ENCODE measurements at regions not wholly inside any gene's neighbourhood (a gene's known extent, or its start where the extent isn't known, plus 50 kb on each side); places are given as distances from the start of the nearest gene placed in this dataset.

DNA sequence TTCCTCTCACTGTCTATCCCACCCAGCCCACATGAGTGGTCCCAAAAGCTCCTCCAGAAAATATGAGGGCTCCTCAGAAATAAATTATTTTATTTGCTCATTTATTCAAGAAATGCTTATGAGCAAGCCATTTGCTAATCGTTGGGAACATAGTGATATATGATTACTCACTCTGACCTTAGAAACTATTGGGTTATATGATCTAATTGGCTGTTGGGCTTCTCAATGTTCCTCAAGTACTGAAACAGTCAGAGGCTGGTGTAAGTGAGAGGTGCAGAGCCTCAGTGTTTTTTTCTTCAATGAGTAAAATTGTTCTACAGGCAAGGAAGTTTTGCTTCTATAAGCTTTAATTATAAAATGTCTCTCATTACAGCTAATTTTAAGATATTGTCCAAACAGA, 893.8 kb upstream of the INTU start:
- FAIRE-seq = no peak
- no peak overlapping the region for H3K4me3 ChIP-seq (ENCODE audit: insufficient read depth, low read depth, low read length)
- no peaks in the 10 kb centered on the region for H3K9me3 ChIP-seq (ENCODE audit: insufficient read depth, low read depth, low read length)
- H3K27ac ChIP-seq (ENCODE audit: low read depth, low read length) = no peak overlapping the region
- no peaks in the 10 kb centered on the region for H3K27me3 ChIP-seq (ENCODE audit: insufficient read depth, low read length)
- Mint-ChIP-seq H3K9me3 (ENCODE audit: unreplicated experiment) (no peaks in the 10 kb centered on the region), H3K36me3 (ENCODE audit: low read depth, unreplicated experiment) (no peaks in the 10 kb centered on the region), H3K27me3 (ENCODE audit: low read depth, unreplicated experiment) (no peaks in the 10 kb centered on the region), H3K27ac (ENCODE audit: unreplicated experiment) (no peak overlapping the region), H3K4me1 (ENCODE audit: low read depth, unreplicated experiment) (no peaks in the 10 kb centered on the region), H3K4me3 (ENCODE audit: unreplicated experiment) (no peak overlapping the region)
- TF ChIP-seq EZH2 (IDR thresholded peaks at IDR 0.05; ENCODE audit: insufficient read depth, low read length) = no peak
- TF ChIP-seq, protein P1, sequence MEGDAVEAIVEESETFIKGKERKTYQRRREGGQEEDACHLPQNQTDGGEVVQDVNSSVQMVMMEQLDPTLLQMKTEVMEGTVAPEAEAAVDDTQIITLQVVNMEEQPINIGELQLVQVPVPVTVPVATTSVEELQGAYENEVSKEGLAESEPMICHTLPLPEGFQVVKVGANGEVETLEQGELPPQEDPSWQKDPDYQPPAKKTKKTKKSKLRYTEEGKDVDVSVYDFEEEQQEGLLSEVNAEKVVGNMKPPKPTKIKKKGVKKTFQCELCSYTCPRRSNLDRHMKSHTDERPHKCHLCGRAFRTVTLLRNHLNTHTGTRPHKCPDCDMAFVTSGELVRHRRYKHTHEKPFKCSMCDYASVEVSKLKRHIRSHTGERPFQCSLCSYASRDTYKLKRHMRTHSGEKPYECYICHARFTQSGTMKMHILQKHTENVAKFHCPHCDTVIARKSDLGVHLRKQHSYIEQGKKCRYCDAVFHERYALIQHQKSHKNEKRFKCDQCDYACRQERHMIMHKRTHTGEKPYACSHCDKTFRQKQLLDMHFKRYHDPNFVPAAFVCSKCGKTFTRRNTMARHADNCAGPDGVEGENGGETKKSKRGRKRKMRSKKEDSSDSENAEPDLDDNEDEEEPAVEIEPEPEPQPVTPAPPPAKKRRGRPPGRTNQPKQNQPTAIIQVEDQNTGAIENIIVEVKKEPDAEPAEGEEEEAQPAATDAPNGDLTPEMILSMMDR (IDR thresholded peaks at IDR 0.05; ENCODE audit: insufficient read depth, low read depth, low read length) = no peak
- H2AFZ ChIP-seq (ENCODE audit: low read depth, low read length) = no peak overlapping the region
- no peaks in the 10 kb centered on the region for H3K79me2 ChIP-seq (ENCODE audit: insufficient read depth, low read length)
- no peaks in the 10 kb centered on the region for H3K4me1 ChIP-seq (ENCODE audit: insufficient read depth, low read length)
- H3K36me3 ChIP-seq (ENCODE audit: insufficient read depth, low read length) = no peaks in the 10 kb centered on the region
- DNase-seq (ENCODE audit: low read depth) = peak; percentile 10
- no peaks in the 10 kb centered on the region for H4K20me1 ChIP-seq (ENCODE audit: insufficient read depth, low read length)
- H3K9ac ChIP-seq (ENCODE audit: low read length) = no peak overlapping the region
- no peak overlapping the region for H3K4me2 ChIP-seq (ENCODE audit: low read length)

DNA sequence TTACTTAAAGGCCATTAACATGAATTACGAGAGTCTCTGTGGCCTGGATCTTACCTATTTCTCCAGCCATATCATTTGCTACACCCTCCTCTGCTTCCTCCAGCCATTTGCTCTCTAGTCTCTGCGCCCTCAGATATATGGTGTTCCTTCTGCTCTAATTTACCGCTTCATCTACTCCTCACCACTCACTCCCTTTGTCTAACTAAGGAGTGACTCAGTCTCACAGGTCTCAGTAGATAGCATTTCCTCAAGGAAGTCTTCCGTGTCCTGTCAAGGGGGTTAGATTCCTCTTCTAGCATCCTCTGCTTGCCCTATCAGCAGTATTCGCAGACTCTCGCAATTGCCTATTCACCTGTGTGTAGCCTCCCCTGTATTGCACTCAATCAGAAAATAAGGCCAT, 892.1 kb upstream of the INTU start:
- H3K4me2 ChIP-seq (ENCODE audit: low read length) = no peak overlapping the region
- no peak overlapping the region for H3K4me3 ChIP-seq (ENCODE audit: insufficient read depth, low read depth, low read length)
- Mint-ChIP-seq H3K27ac (ENCODE audit: unreplicated experiment) (no peak overlapping the region), H3K9me3 (ENCODE audit: unreplicated experiment) (no peaks in the 10 kb centered on the region), H3K4me3 (ENCODE audit: unreplicated experiment) (no peak overlapping the region), H3K27me3 (ENCODE audit: low read depth, unreplicated experiment) (no peaks in the 10 kb centered on the region), H3K36me3 (ENCODE audit: low read depth, unreplicated experiment) (no peaks in the 10 kb centered on the region), H3K4me1 (ENCODE audit: low read depth, unreplicated experiment) (no peaks in the 10 kb centered on the region)
- no peaks in the 10 kb centered on the region for H3K79me2 ChIP-seq (ENCODE audit: insufficient read depth, low read length)
- H4K20me1 ChIP-seq (ENCODE audit: insufficient read depth, low read length) = no peaks in the 10 kb centered on the region
- H3K27me3 ChIP-seq (ENCODE audit: insufficient read depth, low read length) = no peaks in the 10 kb centered on the region
- H3K36me3 ChIP-seq (ENCODE audit: insufficient read depth, low read length) = no peaks in the 10 kb centered on the region
- FAIRE-seq (no peak), DNase-seq (ENCODE audit: low read depth) (no peak)
- H2AFZ ChIP-seq (ENCODE audit: low read depth, low read length) = no peak overlapping the region
- TF ChIP-seq, protein P1 (IDR thresholded peaks at IDR 0.05; ENCODE audit: insufficient read depth, low read depth, low read length) = no peak
- no peak for TF ChIP-seq EZH2 (IDR thresholded peaks at IDR 0.05; ENCODE audit: insufficient read depth, low read length)
- no peaks in the 10 kb centered on the region for H3K9me3 ChIP-seq (ENCODE audit: insufficient read depth, low read depth, low read length)
- H3K27ac ChIP-seq (ENCODE audit: low read depth, low read length) = no peak overlapping the region
- no peak overlapping the region for H3K9ac ChIP-seq (ENCODE audit: low read length)
- H3K4me1 ChIP-seq (ENCODE audit: insufficient read depth, low read length) = no peaks in the 10 kb centered on the region

DNA sequence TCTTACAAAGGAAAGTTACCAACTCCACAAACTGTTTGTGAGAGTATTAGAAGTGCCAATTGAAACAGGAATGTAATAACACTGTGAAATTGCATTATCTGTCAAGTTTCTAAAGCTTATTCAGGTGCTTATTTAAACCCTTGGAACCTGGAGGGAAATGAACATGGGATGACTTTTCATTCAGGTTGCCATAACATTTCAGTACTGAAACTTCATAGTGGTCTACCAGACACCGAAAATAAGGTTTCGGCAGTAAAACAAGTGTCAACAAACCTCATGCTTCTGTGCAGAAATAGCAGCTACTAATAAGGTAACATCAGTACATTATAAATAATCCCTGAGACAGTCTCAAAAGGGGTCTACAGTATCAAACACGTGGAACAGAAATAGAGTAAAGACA, 890.7 kb upstream of the INTU start:
- no peak for FAIRE-seq
- Histone ChIP-seq H3K79me2 (ENCODE audit: insufficient read depth, low read length) (no peaks in the 10 kb centered on the region), H3K27me3 (ENCODE audit: insufficient read depth, low read length) (no peaks in the 10 kb centered on the region), H3K36me3 (ENCODE audit: insufficient read depth, low read length) (no peaks in the 10 kb centered on the region), H3K9me3 (ENCODE audit: insufficient read depth, low read depth, low read length) (no peaks in the 10 kb centered on the region), H4K20me1 (ENCODE audit: insufficient read depth, low read length) (no peaks in the 10 kb centered on the region), H3K4me2 (ENCODE audit: low read length) (no peak overlapping the region), H3K9ac (ENCODE audit: low read length) (no peak overlapping the region), H3K4me1 (ENCODE audit: insufficient read depth, low read length) (no peaks in the 10 kb centered on the region), H3K27ac (ENCODE audit: low read depth, low read length) (no peak overlapping the region), H2AFZ (ENCODE audit: low read depth, low read length) (no peak overlapping the region), H3K4me3 (ENCODE audit: insufficient read depth, low read depth, low read length) (no peak overlapping the region)
- H3K27ac Mint-ChIP-seq (ENCODE audit: unreplicated experiment) = no peak overlapping the region
- H3K9me3 Mint-ChIP-seq (ENCODE audit: unreplicated experiment) = no peaks in the 10 kb centered on the region
- H3K4me1 Mint-ChIP-seq (ENCODE audit: low read depth, unreplicated experiment) = no peaks in the 10 kb centered on the region
- TF ChIP-seq, protein P1 (IDR thresholded peaks at IDR 0.05; ENCODE audit: insufficient read depth, low read depth, low read length) = no peak
- TF ChIP-seq EZH2 (IDR thresholded peaks at IDR 0.05; ENCODE audit: insufficient read depth, low read length) = no peak
- H3K36me3 Mint-ChIP-seq (ENCODE audit: low read depth, unreplicated experiment) = no peaks in the 10 kb centered on the region
- H3K27me3 Mint-ChIP-seq (ENCODE audit: low read depth, unreplicated experiment) = no peaks in the 10 kb centered on the region
- H3K4me3 Mint-ChIP-seq (ENCODE audit: unreplicated experiment) = no peak overlapping the region
- DNase-seq (ENCODE audit: low read depth) = no peak
